OCI-M2 (cell line): ENCODE measurements at regions not wholly inside any gene's neighbourhood (a gene's known extent, or its start where the extent isn't known, plus 50 kb on each side); places are given as distances from the start of the nearest gene placed in this dataset.

Experiments
- DNase-seq: peaks from one replicate; lab custom pipeline; 2025; ENCODE audit not compliant: unreplicated experiment; lab: John Stamatoyannopoulos, UW

GRCh38 chr1:222243902-222244301 is 304.0 kb downstream of the HHIPL2 start:
- no peak for DNase-seq

DNA sequence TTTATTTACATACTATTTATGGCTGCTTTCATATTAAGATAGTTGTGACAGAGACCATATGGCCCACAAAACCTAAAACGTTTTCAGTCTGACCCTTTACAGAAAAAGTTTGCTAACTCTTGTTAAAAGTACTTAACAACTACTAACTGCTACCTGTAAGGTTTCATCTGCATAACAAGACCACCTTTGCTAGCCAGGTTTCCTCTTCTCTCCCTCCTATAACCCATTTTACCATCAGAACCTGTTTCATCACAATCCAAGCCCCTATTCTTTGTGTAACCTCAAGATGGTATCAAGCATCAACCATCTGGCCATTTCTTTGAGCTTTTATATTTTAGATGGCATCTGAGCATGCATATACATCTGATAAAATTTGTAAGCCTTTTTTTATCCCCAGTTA is 305.4 kb downstream of the HHIPL2 start:
- no peak for DNase-seq

GRCh38 chr1:222241410-222241809 is 306.5 kb downstream of the HHIPL2 start:
- DNase-seq, result no peak

DNA sequence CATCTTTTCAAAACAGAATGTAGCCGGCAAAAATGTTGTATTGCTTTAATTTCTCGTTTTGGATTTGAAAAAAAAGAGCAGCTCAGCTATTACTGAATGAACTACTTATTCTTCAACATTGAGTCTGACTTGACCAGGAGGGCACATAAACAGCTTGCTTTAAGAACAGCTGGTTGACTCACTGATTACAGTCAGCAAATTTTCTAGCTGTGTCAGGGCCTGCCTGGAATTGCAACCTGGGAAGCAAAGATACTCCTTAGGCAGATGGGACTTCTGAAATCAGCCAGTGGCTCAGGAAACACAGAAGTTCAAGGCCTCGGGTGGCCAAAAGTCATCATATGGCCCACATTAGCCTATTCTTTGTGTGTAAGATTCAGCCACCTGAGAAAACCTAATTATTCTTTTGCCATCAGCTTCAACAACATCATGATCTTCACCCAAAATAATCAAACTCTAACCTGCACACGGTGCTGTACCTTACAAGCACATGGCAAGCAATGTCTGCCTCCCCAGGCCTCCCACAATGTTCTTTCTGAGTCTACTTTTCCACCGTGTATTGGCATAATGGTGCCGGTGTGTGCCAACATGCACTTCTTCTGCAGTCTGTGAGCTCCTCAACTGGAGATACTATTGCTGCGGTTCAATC is 307.2 kb downstream of the HHIPL2 start:
- DNase-seq, result no peak

DNA sequence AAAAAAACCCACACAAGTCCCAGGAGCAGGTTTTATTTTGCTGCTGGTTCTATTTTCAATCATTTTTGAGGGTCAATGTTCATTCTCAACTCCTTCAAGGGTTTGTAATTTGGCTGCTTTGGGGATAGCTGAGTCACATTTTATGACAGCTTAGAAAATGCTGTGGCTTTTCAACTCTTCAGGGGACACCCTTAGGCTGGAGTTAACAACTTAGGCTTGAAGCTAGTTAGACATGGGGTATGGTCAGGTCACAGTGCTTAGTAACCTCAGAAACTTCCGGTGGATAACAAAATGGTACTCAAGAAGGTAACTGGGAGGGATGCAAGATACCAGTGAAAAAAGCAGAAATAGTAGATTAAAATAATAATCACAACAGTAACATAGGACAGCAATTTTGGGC is 308.8 kb downstream of the HHIPL2 start:
- DNase-seq, result no peak

- no peak for DNase-seq
Observed at GRCh38 chr1:222234351-222234750, 313.6 kb downstream of the HHIPL2 start.

DNA sequence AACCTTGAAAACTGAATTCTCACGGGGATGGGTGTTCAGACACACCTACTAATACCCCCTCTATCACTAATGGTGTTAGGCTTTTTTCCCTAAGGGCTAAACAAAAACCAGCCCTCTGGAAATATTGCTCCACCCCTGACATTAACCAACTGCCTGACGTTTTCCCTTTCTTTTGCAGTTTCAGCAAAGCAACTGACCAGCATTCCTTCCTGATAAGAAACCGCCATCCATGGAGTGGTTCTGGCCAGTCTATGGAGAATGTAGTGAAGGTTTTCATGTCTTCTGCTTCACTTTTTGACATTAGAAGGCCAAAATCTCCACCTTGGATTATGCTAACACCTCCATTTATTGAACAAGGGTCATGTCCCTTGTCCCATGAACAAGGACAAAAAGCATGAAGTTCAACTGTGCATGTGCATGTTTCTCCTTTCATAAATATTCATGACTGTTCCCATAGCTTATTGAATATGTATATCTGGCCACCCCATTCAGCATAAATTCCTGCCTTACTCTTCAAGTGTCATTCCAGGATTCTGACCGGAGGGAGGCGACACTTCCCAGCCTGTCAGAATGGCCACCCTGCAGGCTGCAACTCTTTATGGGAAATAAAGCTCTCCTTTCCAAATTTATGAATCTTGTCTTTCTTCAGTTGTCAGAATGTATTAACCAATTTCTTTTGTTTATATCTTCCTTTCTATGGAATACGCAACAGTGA is 314.3 kb downstream of the HHIPL2 start:
- DNase-seq, result no peak

DNA sequence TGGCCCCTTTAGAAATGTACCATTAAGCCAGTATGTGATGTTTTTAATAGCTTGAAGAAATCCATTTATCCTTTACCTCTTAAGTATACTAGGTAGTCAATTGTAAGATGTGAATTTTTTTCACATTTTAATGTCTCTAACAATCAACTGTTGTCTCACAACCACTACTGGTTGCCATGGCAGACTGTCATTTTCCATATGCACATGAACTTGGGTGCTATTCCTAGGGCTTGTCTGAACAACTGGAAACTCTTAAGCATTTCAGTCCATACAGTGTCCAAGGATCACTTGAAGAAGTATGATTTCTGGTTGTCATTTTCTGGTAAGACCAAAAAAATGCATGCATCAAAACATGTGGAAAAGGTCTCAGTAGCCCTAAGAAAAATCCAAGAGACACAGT is 315.1 kb downstream of the HHIPL2 start:
- no peak for DNase-seq

- no peak for DNase-seq
Observed at GRCh38 chr1:222229672-222230312, 318.1 kb downstream of the HHIPL2 start.

GRCh38 chr1:222225316-222225691 is 322.6 kb downstream of the HHIPL2 start:
- no peak for DNase-seq

- no peak for DNase-seq
Observed at GRCh38 chr1:222224636-222225315, 323.1 kb downstream of the HHIPL2 start.

DNA sequence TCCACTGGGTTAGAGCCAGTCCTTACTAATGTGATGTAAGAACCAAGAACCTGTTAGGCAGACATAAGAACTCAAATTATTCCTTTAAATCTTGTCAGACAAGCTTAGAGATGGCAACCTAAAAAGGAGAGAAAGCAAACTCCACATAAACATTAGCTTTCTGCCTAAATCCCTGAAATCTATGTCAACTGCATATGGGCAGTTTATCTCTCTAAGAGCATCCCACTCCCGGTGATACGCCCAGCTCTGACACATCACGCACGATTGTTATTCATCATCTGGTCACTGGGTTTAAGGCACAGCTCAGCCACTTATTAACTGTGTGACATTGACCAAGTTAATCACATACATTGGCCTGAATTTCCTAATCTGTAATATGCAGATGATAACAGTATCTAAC is 323.7 kb downstream of the HHIPL2 start:
- DNase-seq, result no peak

DNA sequence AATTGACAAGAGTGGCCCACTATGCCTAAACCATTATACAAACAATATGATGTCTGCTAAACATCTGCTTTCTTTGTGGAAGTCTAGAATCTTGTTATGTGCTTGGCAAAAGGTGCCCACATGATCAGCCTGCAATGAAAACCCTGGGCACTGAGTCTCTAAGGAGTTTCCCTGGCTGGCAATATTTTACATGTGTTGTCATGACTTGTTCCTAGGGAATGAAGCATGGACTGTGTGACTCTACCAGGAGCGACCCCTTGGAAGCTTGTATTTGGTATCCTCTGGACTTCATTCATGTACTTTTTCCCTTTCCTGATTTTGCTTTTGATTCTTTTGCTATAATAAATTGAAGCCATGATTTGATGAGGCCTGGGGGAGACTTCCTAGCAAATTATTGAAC is 324.9 kb downstream of the HHIPL2 start:
- no peak for DNase-seq

DNA sequence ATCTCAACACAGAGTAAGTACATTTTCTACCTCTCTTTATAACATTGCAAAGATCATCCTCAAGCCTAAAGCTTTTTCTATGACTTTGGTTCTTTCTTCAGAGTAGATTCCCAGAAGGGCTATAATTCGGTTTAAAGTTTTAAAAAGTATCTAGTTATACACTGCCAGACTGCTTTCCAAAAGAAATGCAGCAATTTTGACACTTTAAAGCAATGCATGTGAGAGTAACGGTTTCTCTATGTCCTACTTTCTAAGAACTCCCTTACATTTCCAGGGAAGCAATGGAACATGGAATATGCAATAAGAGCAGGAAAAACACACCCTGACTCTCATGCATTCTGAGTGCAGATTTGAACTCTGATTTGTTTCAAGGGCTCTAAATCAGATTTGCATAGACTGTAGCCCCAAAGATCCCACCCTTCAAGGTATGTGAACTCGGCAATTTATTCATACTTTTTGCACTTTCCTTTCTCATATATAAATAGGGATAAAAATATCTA is 331.6 kb downstream of the HHIPL2 start:
- DNase-seq, result no peak

GRCh38 chr1:222210776-222211175 is 337.1 kb downstream of the HHIPL2 start:
- no peak for DNase-seq

DNA sequence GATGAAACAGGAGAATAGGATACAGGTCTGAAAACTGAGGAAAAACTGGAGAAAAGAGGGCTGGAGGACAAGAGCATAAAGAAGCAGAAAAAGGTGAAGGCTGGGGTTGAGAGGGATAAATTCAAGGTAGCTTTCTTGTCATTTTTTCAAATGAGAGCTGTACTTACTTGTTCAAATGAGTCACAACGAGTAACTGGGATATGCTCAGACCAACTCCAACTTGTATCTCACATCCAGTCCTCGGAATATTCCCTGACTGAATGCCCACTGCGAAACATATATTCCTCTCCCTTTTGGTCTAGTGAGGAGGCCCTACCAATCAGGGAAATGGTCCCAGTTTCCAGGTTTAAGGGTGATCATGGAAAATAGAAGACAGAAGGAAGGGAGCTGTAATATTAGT is 343.4 kb downstream of the HHIPL2 start:
- no peak for DNase-seq

DNA sequence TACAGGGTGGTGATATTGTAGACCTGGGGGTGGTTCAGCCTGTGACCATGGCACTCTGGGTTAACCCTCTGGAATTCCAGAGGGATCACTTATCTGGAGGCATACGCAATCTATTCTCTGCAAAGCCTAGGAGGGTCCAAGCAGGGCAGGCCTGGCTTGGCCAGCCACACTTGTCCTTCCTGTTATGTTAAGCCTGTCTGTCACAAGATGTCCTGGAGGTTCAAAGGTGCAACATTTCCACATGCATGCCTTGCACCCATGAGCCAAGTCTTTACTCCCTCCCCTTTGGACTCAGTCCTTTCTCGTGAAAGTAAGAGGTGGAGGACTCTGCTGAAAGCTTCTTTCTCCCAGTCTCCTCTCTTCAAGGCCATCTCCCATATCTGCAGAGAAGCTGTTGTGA is 345.1 kb downstream of the HHIPL2 start:
- no peak for DNase-seq

DNA sequence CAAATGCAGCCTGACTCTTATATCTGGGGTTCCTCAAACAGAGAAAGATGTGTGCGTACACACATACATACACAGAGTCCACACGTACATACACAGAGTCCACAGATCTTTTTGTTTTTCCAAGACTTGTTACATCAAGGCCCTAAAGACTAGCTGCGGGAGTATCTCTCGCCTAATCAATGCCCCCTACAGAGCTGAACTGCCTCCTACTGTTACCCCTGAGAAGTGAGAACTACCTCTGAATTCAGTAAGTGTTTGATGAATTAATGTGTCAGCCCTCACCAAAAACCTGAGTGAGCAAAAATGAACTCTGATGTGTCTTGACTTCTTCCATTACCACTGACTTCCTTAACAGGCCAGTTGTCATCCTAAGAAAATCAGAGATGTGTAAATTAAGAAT is 351.2 kb downstream of the HHIPL2 start:
- DNase-seq, result no peak

- DNase-seq, result no peak
Observed at GRCh38 chr1:222196288-222196687, 351.6 kb downstream of the HHIPL2 start.

DNA sequence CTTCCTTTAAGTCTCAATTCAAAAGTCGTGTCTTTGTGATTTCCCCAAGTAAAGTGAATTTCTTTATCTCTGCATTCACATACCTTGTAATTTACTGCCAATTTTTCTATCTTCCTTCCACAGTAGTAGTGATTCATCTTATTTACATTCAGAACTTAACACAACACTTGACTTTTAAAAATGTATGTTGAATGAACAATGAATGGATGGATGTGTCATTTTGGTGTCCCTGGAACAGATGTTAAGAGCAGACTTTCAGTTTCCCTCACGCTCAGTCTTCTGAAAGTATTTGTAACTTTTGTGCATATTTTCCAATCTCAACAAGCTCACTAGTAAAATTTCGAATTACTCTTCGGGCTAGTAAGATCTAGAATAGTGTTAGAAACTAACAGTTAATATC is 352.0 kb downstream of the HHIPL2 start:
- DNase-seq, result no peak

- DNase-seq, result no peak
Observed at GRCh38 chr1:222189218-222189617, 358.7 kb downstream of the HHIPL2 start.
